Cardiac fibroblast (primary cell): ENCODE measurements at regions not wholly inside any gene's neighbourhood (a gene's known extent, or its start where the extent isn't known, plus 50 kb on each side); places are given as distances from the start of the nearest gene placed in this dataset.

ENCODE experiments used
- DNase-seq, 2 donors: peaks; one replicate each; pipeline versions ENCODE4 v3.0.0 to v3.0.0-alpha.2; 2010; ENCODE audit warnings: low read depth in 2 of 2
- H3K4me3 ChIP-seq, 2 donors: replicated peaks in 1 of 2; 1 replicate in 1 of 2; 2 replicates in 1 of 2; pipeline ENCODE4 v1.5.1; 2011; ENCODE audit warnings: low read depth in 2 of 2, low read length in 2 of 2, mild to moderate bottlenecking in 2 of 2, moderate library complexity in 1 of 2
- CTCF ChIP-seq: IDR thresholded peaks from one replicate; pipeline ENCODE4 v1.5.1; 2011; ENCODE audit warnings: low read depth, mild to moderate bottlenecking, low read length, inconsistent platforms

GRCh38 chr6:21967056-21967974 lies 329.5 kb downstream of the PRL start:
- no peak for TF ChIP-seq CTCF
- no peak for DNase-seq
- no peak overlapping the region for H3K4me3 ChIP-seq

- H3K4me3 ChIP-seq, result no peak overlapping the region
- DNase-seq, result no peak
- TF ChIP-seq CTCF, result no peak
Measured at GRCh38 chr6:21968411-21968810, 328.4 kb downstream of the PRL start.

GRCh38 chr6:21969192-21969591 lies 327.6 kb downstream of the PRL start:
- DNase-seq, result no peak
- no peak for TF ChIP-seq CTCF
- H3K4me3 ChIP-seq, result no peak overlapping the region

GRCh38 chr6:21970569-21971300 lies 326.1 kb downstream of the PRL start:
- no peak for TF ChIP-seq CTCF
- no peak overlapping the region for H3K4me3 ChIP-seq
- DNase-seq, result no peak

- no peak overlapping the region for H3K4me3 ChIP-seq
- TF ChIP-seq CTCF, result no peak
- no peak for DNase-seq
Measured at GRCh38 chr6:21971541-21971940, 325.3 kb downstream of the PRL start.

- no peak overlapping the region for H3K4me3 ChIP-seq
- TF ChIP-seq CTCF, result no peak
- DNase-seq, result no peak
Measured at GRCh38 chr6:21972516-21972915, 324.3 kb downstream of the PRL start.
